ENCODE measurements at regions not wholly inside any gene's neighbourhood (a gene's known extent, or its start where the extent isn't known, plus 50 kb on each side); places are given as distances from the start of the nearest gene placed in this dataset.

DNA sequence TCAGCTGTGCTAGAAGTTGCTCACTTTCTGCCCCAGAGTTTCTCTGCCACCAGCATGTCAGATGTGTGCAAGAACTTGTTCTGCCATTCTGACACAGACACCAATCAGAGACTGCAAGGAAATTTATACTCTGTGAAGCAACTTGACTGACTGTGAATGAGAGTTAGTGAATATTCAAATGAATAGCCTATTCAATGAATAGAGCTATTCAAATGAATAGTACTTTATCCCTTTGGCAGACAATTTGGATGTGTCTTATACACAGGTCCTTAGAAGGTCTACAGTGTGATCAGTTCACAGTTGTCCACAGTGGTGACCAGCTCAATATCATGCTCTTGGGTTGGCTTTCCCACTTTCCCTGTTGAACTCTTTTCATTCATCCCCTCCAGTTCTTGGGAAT lies 138.1 kb downstream of the MACC1 start:
- no peak for TF ChIP-seq SIX1 (CRISPR knock-in tag; IDR thresholded peaks at IDR 0.05; ENCODE audit: borderline replicate concordance)
- TF ChIP-seq, protein P1, sequence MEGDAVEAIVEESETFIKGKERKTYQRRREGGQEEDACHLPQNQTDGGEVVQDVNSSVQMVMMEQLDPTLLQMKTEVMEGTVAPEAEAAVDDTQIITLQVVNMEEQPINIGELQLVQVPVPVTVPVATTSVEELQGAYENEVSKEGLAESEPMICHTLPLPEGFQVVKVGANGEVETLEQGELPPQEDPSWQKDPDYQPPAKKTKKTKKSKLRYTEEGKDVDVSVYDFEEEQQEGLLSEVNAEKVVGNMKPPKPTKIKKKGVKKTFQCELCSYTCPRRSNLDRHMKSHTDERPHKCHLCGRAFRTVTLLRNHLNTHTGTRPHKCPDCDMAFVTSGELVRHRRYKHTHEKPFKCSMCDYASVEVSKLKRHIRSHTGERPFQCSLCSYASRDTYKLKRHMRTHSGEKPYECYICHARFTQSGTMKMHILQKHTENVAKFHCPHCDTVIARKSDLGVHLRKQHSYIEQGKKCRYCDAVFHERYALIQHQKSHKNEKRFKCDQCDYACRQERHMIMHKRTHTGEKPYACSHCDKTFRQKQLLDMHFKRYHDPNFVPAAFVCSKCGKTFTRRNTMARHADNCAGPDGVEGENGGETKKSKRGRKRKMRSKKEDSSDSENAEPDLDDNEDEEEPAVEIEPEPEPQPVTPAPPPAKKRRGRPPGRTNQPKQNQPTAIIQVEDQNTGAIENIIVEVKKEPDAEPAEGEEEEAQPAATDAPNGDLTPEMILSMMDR (CRISPR knock-in tag; IDR thresholded peaks at IDR 0.05), result no peak
- TF ChIP-seq NFYB (CRISPR knock-in tag; IDR thresholded peaks at IDR 0.05), result no peak

Measured in HepG2 (cell line).